Midbrain (tissue), 1 donor: ENCODE measurements at regions not wholly inside any gene's neighbourhood (a gene's known extent, or its start where the extent isn't known, plus 50 kb on each side); places are given as distances from the start of the nearest gene placed in this dataset.

Experiments
- DNase-seq: peaks from one replicate; lab custom pipeline; 2025; lab: John Stamatoyannopoulos, UW

- DNase-seq, result no peak
These were observed 326.7 kb downstream of the ATP23 start for GRCh38 chr12:58268069-58268468.

GRCh38 chr12:58269476-58269875 lies 328.1 kb downstream of the ATP23 start:
- DNase-seq, result no peak

GRCh38 chr12:58270966-58271705 lies 329.8 kb downstream of the ATP23 start:
- no peak for DNase-seq

GRCh38 chr12:58272461-58272860 lies 331.1 kb downstream of the ATP23 start:
- DNase-seq, result no peak

GRCh38 chr12:58277231-58277630 lies 335.9 kb downstream of the ATP23 start:
- no peak for DNase-seq

- DNase-seq, result no peak
These were observed 342.2 kb downstream of the ATP23 start for GRCh38 chr12:58283553-58283952.

GRCh38 chr12:58285551-58285950 lies 344.2 kb downstream of the ATP23 start:
- DNase-seq, result no peak

- DNase-seq, result no peak
These were observed 345.0 kb downstream of the ATP23 start for GRCh38 chr12:58286353-58286752.

GRCh38 chr12:58288190-58288589 lies 346.8 kb downstream of the ATP23 start:
- DNase-seq, result no peak

- no peak for DNase-seq
These were observed 349.7 kb downstream of the ATP23 start for GRCh38 chr12:58291106-58291505.

GRCh38 chr12:58293308-58293982 lies 352.1 kb downstream of the ATP23 start:
- DNase-seq, result no peak

- no peak for DNase-seq
These were observed 353.9 kb downstream of the ATP23 start for GRCh38 chr12:58295268-58295667.

- no peak for DNase-seq
These were observed 355.5 kb downstream of the ATP23 start for GRCh38 chr12:58296863-58297262.

GRCh38 chr12:58298803-58299202 lies 357.4 kb downstream of the ATP23 start:
- DNase-seq, result no peak

GRCh38 chr12:58299371-58299770 lies 358.0 kb downstream of the ATP23 start:
- DNase-seq, result no peak

GRCh38 chr12:58301038-58301729 lies 359.8 kb downstream of the ATP23 start:
- DNase-seq, result no peak

GRCh38 chr12:58301730-58302122 lies 360.4 kb downstream of the ATP23 start:
- no peak for DNase-seq

- no peak for DNase-seq
These were observed 361.2 kb downstream of the ATP23 start for GRCh38 chr12:58302487-58303011.

- no peak for DNase-seq
These were observed 365.1 kb downstream of the ATP23 start for GRCh38 chr12:58306266-58307000.

GRCh38 chr12:58309806-58310205 lies 368.4 kb downstream of the ATP23 start:
- DNase-seq, result no peak

- DNase-seq, result no peak
These were observed 369.0 kb downstream of the ATP23 start for GRCh38 chr12:58310368-58310767.
